22Rv1 (cell line): ENCODE measurements at regions not wholly inside any gene's neighbourhood (a gene's known extent, or its start where the extent isn't known, plus 50 kb on each side); places are given as distances from the start of the nearest gene placed in this dataset.

Source experiments
- H3K27ac ChIP-seq: fragments of 450-650 bp; 2 replicates; pipeline ENCODE4 v1.5.1; 2017
- ZFX ChIP-seq: fragments of 450-650 bp; IDR thresholded peaks from 2 replicates; pipeline ENCODE4 v1.6.1; 2017; ENCODE audit warnings: antibody characterized with exemption, borderline replicate concordance
- TF ChIP-seq, protein P1 (sequence below): fragments of 450-650 bp; IDR thresholded peaks from 2 replicates; pipeline ENCODE4 v1.5.1; 2017; ENCODE audit warnings: mild to moderate bottlenecking

DNA sequence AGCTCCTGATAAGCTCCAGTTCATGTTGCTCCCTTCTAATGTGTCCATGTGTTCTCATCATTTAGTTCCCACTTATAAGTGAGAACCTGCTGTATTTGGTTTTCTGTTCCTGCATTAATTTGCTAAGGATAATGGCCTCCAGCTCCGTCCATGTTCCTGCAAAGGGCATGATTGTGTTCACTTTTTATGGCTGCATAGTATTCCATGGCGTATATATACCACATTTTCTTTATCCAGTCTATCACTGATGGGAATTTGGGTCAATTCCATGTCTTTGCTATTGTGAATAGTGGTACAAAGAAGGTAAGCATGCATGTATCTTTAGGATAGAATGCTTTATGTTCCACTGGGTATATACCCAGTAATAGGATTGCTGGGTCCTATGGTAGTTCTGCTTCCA, 197.2 kb upstream of the ITM2A start:
- TF ChIP-seq ZFX: no peak
- TF ChIP-seq, protein P1, sequence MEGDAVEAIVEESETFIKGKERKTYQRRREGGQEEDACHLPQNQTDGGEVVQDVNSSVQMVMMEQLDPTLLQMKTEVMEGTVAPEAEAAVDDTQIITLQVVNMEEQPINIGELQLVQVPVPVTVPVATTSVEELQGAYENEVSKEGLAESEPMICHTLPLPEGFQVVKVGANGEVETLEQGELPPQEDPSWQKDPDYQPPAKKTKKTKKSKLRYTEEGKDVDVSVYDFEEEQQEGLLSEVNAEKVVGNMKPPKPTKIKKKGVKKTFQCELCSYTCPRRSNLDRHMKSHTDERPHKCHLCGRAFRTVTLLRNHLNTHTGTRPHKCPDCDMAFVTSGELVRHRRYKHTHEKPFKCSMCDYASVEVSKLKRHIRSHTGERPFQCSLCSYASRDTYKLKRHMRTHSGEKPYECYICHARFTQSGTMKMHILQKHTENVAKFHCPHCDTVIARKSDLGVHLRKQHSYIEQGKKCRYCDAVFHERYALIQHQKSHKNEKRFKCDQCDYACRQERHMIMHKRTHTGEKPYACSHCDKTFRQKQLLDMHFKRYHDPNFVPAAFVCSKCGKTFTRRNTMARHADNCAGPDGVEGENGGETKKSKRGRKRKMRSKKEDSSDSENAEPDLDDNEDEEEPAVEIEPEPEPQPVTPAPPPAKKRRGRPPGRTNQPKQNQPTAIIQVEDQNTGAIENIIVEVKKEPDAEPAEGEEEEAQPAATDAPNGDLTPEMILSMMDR: no peak
- no peak overlapping the region for H3K27ac ChIP-seq

DNA sequence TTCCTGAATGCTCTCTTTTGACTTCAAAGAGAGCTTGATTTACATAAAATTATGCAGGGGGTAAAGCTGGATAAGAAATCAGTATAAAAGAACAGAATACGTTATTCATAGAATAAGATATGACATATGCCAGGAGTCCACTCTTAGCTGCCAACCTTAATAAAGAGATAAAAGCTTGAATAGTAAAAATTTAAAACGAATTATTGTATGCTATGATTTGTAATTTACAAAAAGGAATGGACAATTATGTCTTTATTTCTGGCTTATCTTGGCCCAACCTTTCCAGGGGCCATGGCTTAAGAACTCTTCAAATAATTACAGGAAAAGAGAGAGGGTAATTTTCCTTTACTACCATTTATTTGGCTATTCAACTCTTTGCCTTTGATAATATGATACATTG, 192.2 kb upstream of the ITM2A start:
- H3K27ac ChIP-seq: no peak overlapping the region
- TF ChIP-seq, protein P1: no peak
- TF ChIP-seq ZFX: no peak

DNA sequence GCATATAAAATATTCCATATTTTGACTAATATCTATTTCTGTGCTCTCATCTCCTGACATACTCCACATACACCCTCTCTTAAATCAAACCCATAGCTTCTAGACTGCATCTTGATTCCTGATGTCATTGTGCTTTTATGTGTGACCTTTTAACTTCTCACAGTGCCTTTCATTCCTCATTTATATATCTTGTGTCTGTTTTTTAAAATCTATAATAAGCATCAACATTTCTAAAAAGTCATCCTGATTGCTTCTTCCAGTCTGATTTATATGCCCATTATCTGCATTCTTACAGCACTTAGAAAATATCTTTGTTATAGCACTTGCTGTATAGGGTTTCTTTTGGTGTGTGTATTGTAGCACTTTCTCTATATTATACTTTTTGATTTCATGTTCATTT, 190.1 kb upstream of the ITM2A start:
- no peak overlapping the region for H3K27ac ChIP-seq
- TF ChIP-seq, protein P1: no peak
- TF ChIP-seq ZFX: no peak

DNA sequence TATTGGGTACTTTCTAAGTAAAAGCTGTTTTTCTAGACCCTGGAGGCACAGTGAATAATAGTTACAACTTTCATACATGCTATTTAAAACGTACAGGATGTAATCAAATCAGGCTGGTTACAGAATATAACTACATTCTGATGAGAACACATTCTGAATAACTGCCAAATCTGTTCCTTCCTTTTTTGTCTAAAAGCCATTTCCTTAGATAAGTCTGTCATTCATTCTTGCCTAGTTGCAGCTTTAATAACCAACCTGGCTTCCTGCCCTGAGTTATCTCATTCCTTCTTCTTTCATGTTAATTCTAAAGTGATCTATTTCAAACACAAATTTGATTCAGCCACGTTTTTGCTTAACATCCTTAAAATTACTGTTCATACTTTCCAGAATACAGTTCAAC, 189.7 kb upstream of the ITM2A start:
- no peak overlapping the region for H3K27ac ChIP-seq
- TF ChIP-seq, protein P1: no peak
- no peak for TF ChIP-seq ZFX

DNA sequence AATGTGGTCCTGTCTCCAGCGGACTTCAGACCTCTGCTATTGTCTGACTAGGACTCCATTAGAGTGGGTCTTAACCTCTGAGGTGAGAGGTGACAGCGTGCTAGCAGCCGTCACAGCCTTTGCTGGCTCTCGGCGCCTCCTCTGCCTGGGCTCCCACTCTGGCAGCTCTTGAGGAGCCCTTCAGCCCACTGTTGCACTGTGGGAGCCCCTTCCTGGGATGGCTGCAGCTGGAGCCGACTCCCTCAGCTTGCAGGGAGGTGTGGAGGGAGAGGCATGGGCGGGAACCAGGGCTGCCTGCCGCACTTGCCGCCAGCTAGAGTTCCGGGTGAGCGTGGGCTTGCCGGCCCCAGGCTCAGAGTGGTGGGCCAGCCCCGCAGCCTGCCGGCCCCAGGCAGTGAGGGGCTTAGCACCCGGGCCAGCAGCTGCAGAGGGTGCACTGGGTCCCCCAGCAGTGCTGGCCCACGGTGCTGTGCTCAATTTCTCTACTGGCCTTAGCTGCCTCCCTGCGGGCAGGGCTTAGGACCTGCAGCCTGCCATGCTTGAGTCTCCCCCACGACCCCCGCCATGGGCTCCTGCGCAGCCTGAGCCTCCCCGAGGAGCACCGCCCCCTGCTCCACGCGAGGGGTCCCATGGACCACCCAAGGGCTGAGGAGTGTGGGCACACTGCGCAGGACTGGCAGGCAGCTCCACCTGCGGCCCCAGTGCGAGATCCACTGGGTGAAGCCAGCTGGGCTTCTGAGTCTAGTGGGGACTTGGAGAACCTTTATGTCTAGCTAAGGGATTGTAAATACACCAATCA, 163.4 kb upstream of the ITM2A start:
- no peak overlapping the region for H3K27ac ChIP-seq
- TF ChIP-seq, protein P1: no peak
- no peak for TF ChIP-seq ZFX

DNA sequence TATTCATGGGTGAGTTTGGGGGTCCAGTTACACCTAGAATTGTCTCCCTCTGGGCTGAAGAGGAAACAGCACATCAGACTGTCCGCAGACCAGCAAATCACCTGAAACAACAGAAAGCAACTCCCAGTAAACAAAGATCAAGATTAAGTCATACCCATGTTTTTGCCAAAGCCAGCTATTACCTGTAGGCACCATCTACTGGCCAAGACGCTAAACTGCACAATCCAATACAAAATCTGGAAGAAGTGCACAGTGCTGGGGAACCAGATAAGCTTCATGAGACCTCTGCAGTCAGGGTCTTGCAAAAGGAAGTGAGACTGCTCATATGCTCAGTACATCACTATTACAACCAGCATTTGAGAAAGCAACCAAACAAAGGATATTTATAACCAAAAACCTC, 157.5 kb upstream of the ITM2A start:
- no peak overlapping the region for H3K27ac ChIP-seq
- TF ChIP-seq, protein P1: peak; percentile 65
- no peak for TF ChIP-seq ZFX

DNA sequence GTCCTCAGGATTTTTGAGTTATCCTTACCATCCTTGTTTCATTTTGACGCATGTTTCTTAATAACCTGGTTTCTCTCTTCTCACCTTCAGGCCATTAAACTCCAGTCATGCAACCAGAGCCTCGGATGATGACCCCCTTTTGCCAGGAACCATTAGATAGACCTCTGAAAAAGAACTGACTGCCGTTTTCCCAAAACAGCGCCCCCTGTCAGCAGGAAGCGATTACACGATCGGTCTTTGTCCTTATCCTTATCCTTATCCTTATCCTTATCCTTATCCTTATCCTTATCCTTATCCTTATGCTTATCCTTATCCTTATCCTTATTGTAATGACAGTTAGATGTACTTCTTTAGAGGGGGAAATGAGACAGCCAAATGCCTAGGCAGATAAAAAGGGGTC, 148.4 kb upstream of the ITM2A start:
- no peak for TF ChIP-seq ZFX
- TF ChIP-seq, protein P1: peak; percentile 11; the same call in 1 of the 2 replicates
- no peak overlapping the region for H3K27ac ChIP-seq
